Midbrain (tissue), 1 donor: ENCODE measurements at regions not wholly inside any gene's neighbourhood (a gene's known extent, or its start where the extent isn't known, plus 50 kb on each side); places are given as distances from the start of the nearest gene placed in this dataset.

Experiments used
- DNase-seq: peaks from one replicate; lab custom pipeline; 2025; lab: John Stamatoyannopoulos, UW

- no peak for DNase-seq
These were observed 159.7 kb downstream of the FAT3 start for GRCh38 chr11:92384358-92384757.

GRCh38 chr11:92384802-92385201 lies 160.2 kb downstream of the FAT3 start:
- peak; percentile 31 for DNase-seq

- DNase-seq, result no peak
These were observed 162.0 kb downstream of the FAT3 start for GRCh38 chr11:92386577-92386976.

GRCh38 chr11:92387859-92388258 lies 163.2 kb downstream of the FAT3 start:
- DNase-seq, result no peak

GRCh38 chr11:92388380-92388779 lies 163.8 kb downstream of the FAT3 start:
- no peak for DNase-seq

- DNase-seq, result no peak
These were observed 166.2 kb downstream of the FAT3 start for GRCh38 chr11:92390783-92391182.

- DNase-seq, result no peak
These were observed 166.7 kb downstream of the FAT3 start for GRCh38 chr11:92391364-92391763.

GRCh38 chr11:92391808-92392207 lies 167.2 kb downstream of the FAT3 start:
- DNase-seq, result no peak

GRCh38 chr11:92393218-92393617 lies 168.6 kb downstream of the FAT3 start:
- no peak for DNase-seq

- DNase-seq, result no peak
These were observed 171.5 kb downstream of the FAT3 start for GRCh38 chr11:92396133-92396532.

GRCh38 chr11:92397221-92397755 lies 172.7 kb downstream of the FAT3 start:
- DNase-seq, result no peak

- no peak for DNase-seq
These were observed 175.1 kb downstream of the FAT3 start for GRCh38 chr11:92399705-92400104.

- DNase-seq, result no peak
These were observed 176.9 kb downstream of the FAT3 start for GRCh38 chr11:92401520-92401919.

- no peak for DNase-seq
These were observed 181.9 kb downstream of the FAT3 start for GRCh38 chr11:92406472-92406871.

GRCh38 chr11:92409355-92409754 lies 184.7 kb downstream of the FAT3 start:
- DNase-seq, result no peak

- DNase-seq, result no peak
These were observed 185.3 kb downstream of the FAT3 start for GRCh38 chr11:92409956-92410355.

- no peak for DNase-seq
These were observed 185.9 kb downstream of the FAT3 start for GRCh38 chr11:92410526-92410925.

GRCh38 chr11:92411431-92411830 lies 186.8 kb downstream of the FAT3 start:
- DNase-seq, result no peak

GRCh38 chr11:92413757-92414513 lies 189.3 kb downstream of the FAT3 start:
- no peak for DNase-seq

- DNase-seq, result no peak
These were observed 192.5 kb downstream of the FAT3 start for GRCh38 chr11:92416971-92417725.

GRCh38 chr11:92423115-92424034 lies 198.8 kb downstream of the FAT3 start:
- no peak for DNase-seq

- no peak for DNase-seq
These were observed 199.7 kb downstream of the FAT3 start for GRCh38 chr11:92424281-92424680.
